ENCODE measurements at regions not wholly inside any gene's neighbourhood (a gene's known extent, or its start where the extent isn't known, plus 50 kb on each side); places are given as distances from the start of the nearest gene placed in this dataset.

GRCh38 chr22:23437779-23438178, 142.3 kb downstream of the IGLL1 start:
- no peak for TF ChIP-seq EZH2 (IDR thresholded peaks at IDR 0.05)
- no peak for TF ChIP-seq CTCF (IDR thresholded peaks at IDR 0.05)

All from neural progenitor cell (in vitro differentiated cells).